Ovary (tissue), 3 donors: ENCODE measurements at regions not wholly inside any gene's neighbourhood (a gene's known extent, or its start where the extent isn't known, plus 50 kb on each side); places are given as distances from the start of the nearest gene placed in this dataset.

Experiments
- CTCF ChIP-seq, 3 donors: fragments of 450-650 bp in 2 of 3; fragments of 200-600 bp in 1 of 3; IDR thresholded peaks; one replicate each; pipeline versions ENCODE4 v1.5.1 to v1.8.0; 2016 to 2022; ENCODE audit warnings: antibody characterized with exemption in 3 of 3, mild to moderate bottlenecking in 1 of 3
- EP300 ChIP-seq: sonication (generic); formaldehyde crosslinking; IDR thresholded peaks from one replicate; pipeline ENCODE4 v1.6.1; 2017; ENCODE audit warnings: antibody characterized with exemption
- POLR2A ChIP-seq: fragments of 450-650 bp; IDR thresholded peaks from one replicate; pipeline ENCODE4 v1.6.1; 2017; ENCODE audit warnings: antibody characterized with exemption, mild to moderate bottlenecking, moderate library complexity
- donor health status: DM: no; HTN: no; CAD: no.

- no peak for TF ChIP-seq CTCF (IDR thresholded peaks at IDR 0.05)
- no peak for TF ChIP-seq POLR2A
- no peak for TF ChIP-seq EP300
These were observed 275.3 kb downstream of the HRH4 start for GRCh38 chr18:24735624-24736231.
